Esophagus squamous epithelium (tissue), 5 donors: ENCODE measurements at regions not wholly inside any gene's neighbourhood (a gene's known extent, or its start where the extent isn't known, plus 50 kb on each side); places are given as distances from the start of the nearest gene placed in this dataset.

Source experiments
- DNase-seq: peaks from one replicate; lab custom pipeline; 2025; lab: John Stamatoyannopoulos, UW
- H3K27ac ChIP-seq, 4 donors: fragments of 200-600 bp; sonication (generic); one replicate each; pipeline ENCODE4 v1.5.1; 2016 to 2019; ENCODE audit warnings: mild to moderate bottlenecking in 1 of 4
- H3K27me3 ChIP-seq, 4 donors: fragments of 200-600 bp; sonication (generic); 1 replicate in 3 of 4; 2 replicates in 1 of 4; pipeline versions ENCODE4 v1.5.1 to v1.6.0; 2017 to 2021; ENCODE audit warnings: antibody characterized with exemption in 1 of 4
- H3K36me3 ChIP-seq, 3 donors: fragments of 200-600 bp; sonication (generic); one replicate each; pipeline ENCODE4 v1.5.1; 2016 to 2019
- H3K4me1 ChIP-seq, 3 donors: fragments of 200-600 bp; sonication (generic); one replicate each; pipeline ENCODE4 v1.5.1; 2017 to 2019
- H3K4me3 ChIP-seq, 4 donors: fragments of 200-600 bp; sonication (generic); 1 replicate in 3 of 4; 2 replicates in 1 of 4; pipeline ENCODE4 v1.5.1; 2016 to 2019; ENCODE audit warnings: mild to moderate bottlenecking in 2 of 4, moderate library complexity in 1 of 4
- H3K9me3 ChIP-seq, 3 donors: fragments of 200-600 bp; sonication (generic); one replicate each; pipeline ENCODE4 v1.5.1; 2016 to 2019
- CTCF ChIP-seq, 6 experiments: fragments of 450-650 bp in 4 of 6; fragments of 200-600 bp in 2 of 6; sonication (generic) in 2 of 6; IDR thresholded peaks; one replicate each; pipeline ENCODE4 v1.5.1; 2016 to 2019; ENCODE audit warnings: antibody characterized with exemption in 6 of 6, mild to moderate bottlenecking in 4 of 6, moderate library complexity in 4 of 6
- POLR2A ChIP-seq, 4 donors: fragments of 450-650 bp; IDR thresholded peaks; one replicate each; pipeline ENCODE4 v1.6.1; 2017; ENCODE audit warnings: antibody characterized with exemption in 4 of 4, mild to moderate bottlenecking in 4 of 4, moderate library complexity in 3 of 4
- WGBS, 2 donors: methylation state at CpG; one replicate each; pipeline ENCODE4 v1.1.5; 2018; 5-methylcytosine and 5-hydroxymethylcytosine counted together
- intact Hi-C: fragments of 100-400 bp; cut with DNase I; formaldehyde crosslinking; loops from one replicate; pipeline ENCODE4 v1.15.0; 2022
- donor health status: DM: yes; HTN: yes; CAD: no.

- no peak overlapping the region for H3K4me3 ChIP-seq
- H3K27ac ChIP-seq = no peak overlapping the region
- 30 to 46% methylated on average over 3 of the region's 3 CpGs for WGBS, 2 donors
Measured at GRCh38 chr9:1659363-1659690, 355.8 kb upstream of the SMARCA2 start.

GRCh38 chr9:1668441-1668840 is 346.7 kb upstream of the SMARCA2 start:
- 94 to 95% methylated on average over 1 of the region's 1 CpG for WGBS, 2 donors
- no peak for DNase-seq
- intact Hi-C loops = no loop called here
- no peak overlapping the region for H3K27ac ChIP-seq
- H3K4me3 ChIP-seq = no peak overlapping the region
- no peak for TF ChIP-seq CTCF (IDR thresholded peaks at IDR 0.05)
- TF ChIP-seq POLR2A (IDR thresholded peaks at IDR 0.05) = no peak
- H3K36me3 ChIP-seq = no peaks in the 10 kb centered on the region
- no peaks in the 10 kb centered on the region for H3K27me3 ChIP-seq
- H3K9me3 ChIP-seq = peaks cover 0 to 3% (median 0%) of the 10 kb centered on the region in 3 donors
- H3K4me1 ChIP-seq = no peaks in the 10 kb centered on the region

More at GRCh38 chr9:1659363-1659690, 355.8 kb upstream of the SMARCA2 start:
- TF ChIP-seq CTCF (IDR thresholded peaks at IDR 0.05) = no peak
- TF ChIP-seq POLR2A (IDR thresholded peaks at IDR 0.05) = no peak
- no peak for DNase-seq
- no peaks in the 10 kb centered on the region for H3K9me3 ChIP-seq
- H3K4me1 ChIP-seq = peaks cover 0 to 3% (median 0%) of the 10 kb centered on the region in 3 donors
- H3K36me3 ChIP-seq = no peaks in the 10 kb centered on the region
- intact Hi-C loops = no loop called here
- H3K27me3 ChIP-seq = no peaks in the 10 kb centered on the region

DNA sequence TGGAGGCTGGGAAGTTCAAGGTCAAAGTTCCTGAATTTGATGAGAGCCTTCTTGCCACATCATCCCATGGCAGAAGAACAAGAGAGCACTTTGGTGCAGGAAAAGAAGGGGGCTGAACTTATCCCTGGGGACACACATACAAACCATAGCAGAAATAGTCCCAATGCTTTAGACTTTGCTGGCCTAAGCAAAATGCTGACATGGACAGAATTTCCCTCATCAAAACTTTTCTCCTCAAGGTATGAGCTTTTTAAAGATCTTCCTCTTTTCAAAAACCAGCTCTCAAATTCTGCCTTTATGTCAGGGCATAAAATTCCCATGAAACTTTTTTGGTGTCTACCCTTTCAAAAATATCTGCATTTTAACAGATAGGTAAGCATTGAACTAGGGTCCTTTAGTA is 341.8 kb upstream of the SMARCA2 start:
- intact Hi-C loops = no loop called here
- no peak for DNase-seq
- H3K4me1 ChIP-seq = no peaks in the 10 kb centered on the region
- H3K27me3 ChIP-seq = no peaks in the 10 kb centered on the region
- no peaks in the 10 kb centered on the region for H3K36me3 ChIP-seq
- H3K27ac ChIP-seq = no peak overlapping the region
- no peak for TF ChIP-seq CTCF (IDR thresholded peaks at IDR 0.05)
- TF ChIP-seq POLR2A (IDR thresholded peaks at IDR 0.05) = no peak
- H3K4me3 ChIP-seq = no peak overlapping the region
- H3K9me3 ChIP-seq = no peaks in the 10 kb centered on the region

DNA sequence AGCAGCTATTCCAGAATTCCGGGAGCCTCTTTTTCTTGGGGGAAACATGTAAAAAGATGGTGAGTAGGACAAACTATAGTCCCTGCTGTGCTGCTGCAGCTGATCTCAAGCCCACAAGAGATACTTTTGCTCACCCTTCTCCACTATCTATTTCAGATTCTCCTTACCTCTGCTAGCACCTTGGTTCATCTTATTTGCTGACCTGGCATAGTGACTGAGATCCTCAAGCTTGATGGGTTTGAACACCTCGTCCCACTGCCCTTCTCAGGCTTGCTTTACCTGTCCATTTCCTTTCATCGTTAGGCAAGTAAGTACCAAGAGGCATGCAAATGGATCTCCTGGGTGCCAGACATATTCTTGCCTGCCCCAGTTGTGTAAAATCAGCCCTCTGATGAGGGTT is 338.4 kb upstream of the SMARCA2 start:
- WGBS, 2 donors = 64 to 87% methylated on average over 3 of the region's 3 CpGs
- TF ChIP-seq POLR2A (IDR thresholded peaks at IDR 0.05) = no peak
- TF ChIP-seq CTCF (IDR thresholded peaks at IDR 0.05) = no peak
- no peak overlapping the region for H3K4me3 ChIP-seq

DNA sequence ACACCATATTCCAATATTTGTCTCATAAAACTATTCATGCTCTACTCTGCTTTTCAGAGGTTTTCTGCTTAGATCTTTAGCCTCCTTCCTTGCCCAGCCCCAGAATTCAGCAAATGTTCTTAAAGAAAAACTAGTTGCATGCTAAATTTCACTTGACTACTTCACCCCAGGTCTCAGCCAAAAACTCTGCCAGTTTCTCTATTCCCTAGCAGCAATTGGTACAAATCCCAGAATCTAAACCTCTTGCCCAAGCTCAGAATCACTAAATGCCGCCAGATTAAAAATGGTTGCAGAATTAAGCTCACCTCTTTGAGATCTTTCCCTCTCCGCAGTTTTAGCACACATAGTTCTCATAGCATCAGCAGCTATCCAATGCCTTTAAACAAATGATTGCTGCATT is 331.2 kb upstream of the SMARCA2 start:
- Histone ChIP-seq H3K9me3 (no peaks in the 10 kb centered on the region), H3K4me1 (no peaks in the 10 kb centered on the region), H3K27ac (no peak overlapping the region), H3K4me3 (no peak overlapping the region), H3K27me3 (peaks cover 0 to 3% (median 0%) of the 10 kb centered on the region in 4 donors), H3K36me3 (no peaks in the 10 kb centered on the region)
- TF ChIP-seq POLR2A (IDR thresholded peaks at IDR 0.05) (no peak), CTCF (IDR thresholded peaks at IDR 0.05) (no peak)
- intact Hi-C loops = no loop called here
- 37 to 83% methylated on average over 2 of the region's 2 CpGs for WGBS, 2 donors
- DNase-seq = no peak

More for the DNA sequence above, 338.4 kb upstream of the SMARCA2 start:
- H3K27me3 ChIP-seq = no peaks in the 10 kb centered on the region
- no peaks in the 10 kb centered on the region for H3K4me1 ChIP-seq
- H3K36me3 ChIP-seq = no peaks in the 10 kb centered on the region
- no peak overlapping the region for H3K27ac ChIP-seq
- H3K9me3 ChIP-seq = no peaks in the 10 kb centered on the region
- DNase-seq = no peak
- intact Hi-C loops = no loop called here
